Neural cell (in vitro differentiated cells): ENCODE measurements at regions not wholly inside any gene's neighbourhood (a gene's known extent, or its start where the extent isn't known, plus 50 kb on each side); places are given as distances from the start of the nearest gene placed in this dataset.

Experiments used
- EP300 ChIP-seq: fragments of 450-650 bp; conservative IDR thresholded peaks from 2 replicates; pipeline ENCODE4 v1.6.1; 2014; ENCODE audit warnings: antibody characterized with exemption, mild to moderate bottlenecking, moderate library complexity; ENCODE audit not compliant: poor library complexity, severe bottlenecking
- EZH2 ChIP-seq: fragments of 200-600, 300-800 bp; shearing (Covaris generic), sonication (generic); IDR thresholded peaks from 2 replicates; pipeline ENCODE4 v1.6.1; 2014; ENCODE audit warnings: antibody characterized with exemption, low read length, borderline replicate concordance, mild to moderate bottlenecking; ENCODE audit not compliant: insufficient read depth, poor library complexity, severe bottlenecking
- MXI1 ChIP-seq: fragments of 450-650 bp; conservative IDR thresholded peaks from 2 replicates; pipeline ENCODE4 v1.6.1; 2014; ENCODE audit warnings: antibody characterized with exemption, mild to moderate bottlenecking; ENCODE audit not compliant: poor library complexity, severe bottlenecking
- POLR2AphosphoS5 ChIP-seq: IDR thresholded peaks from 2 replicates; pipeline ENCODE4 v1.6.1; 2012
- RAD21 ChIP-seq: fragments of 450-650 bp; conservative IDR thresholded peaks from 2 replicates; pipeline ENCODE4 v1.6.1; 2014; ENCODE audit warnings: antibody characterized with exemption, mild to moderate bottlenecking, moderate library complexity
- SMC3 ChIP-seq: fragments of 450-650 bp; conservative IDR thresholded peaks from 2 replicates; pipeline ENCODE4 v1.6.1; 2014; ENCODE audit warnings: antibody characterized with exemption, mild to moderate bottlenecking, moderate library complexity; ENCODE audit not compliant: poor library complexity
- TAF1 ChIP-seq: IDR thresholded peaks from 2 replicates; pipeline ENCODE4 v1.6.1; 2012; ENCODE audit warnings: low read depth
- TF ChIP-seq, protein P1 (sequence below): fragments of 450-650 bp; IDR thresholded peaks from 2 replicates; pipeline ENCODE4 v1.5.1; 2014; ENCODE audit warnings: antibody characterized with exemption, mild to moderate bottlenecking, moderate library complexity; ENCODE audit not compliant: poor library complexity, severe bottlenecking
- TF ChIP-seq, protein P2 (sequence below): IDR thresholded peaks from 2 replicates; pipeline ENCODE4 v1.6.1; 2012; ENCODE audit warnings: borderline replicate concordance

DNA sequence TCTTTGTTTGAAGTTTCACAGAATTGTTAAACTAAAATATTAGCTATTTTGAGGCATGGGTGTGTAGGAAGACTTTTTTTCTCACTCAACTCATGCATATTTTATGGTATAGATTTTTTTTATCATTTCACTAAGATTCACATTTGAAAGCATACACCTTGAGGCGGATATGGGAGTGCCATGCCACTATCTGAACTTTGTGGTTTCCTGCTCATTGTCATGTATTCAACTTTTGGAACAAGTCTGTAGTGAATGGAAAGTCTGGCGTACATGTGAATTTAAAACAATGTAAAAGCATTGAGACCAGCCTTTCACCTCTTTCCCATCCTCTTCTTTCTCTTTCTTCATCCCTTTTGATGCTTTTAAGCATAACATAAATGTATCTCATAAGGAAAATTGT is 147.9 kb downstream of the TPBG start:
- TF ChIP-seq, protein P1, sequence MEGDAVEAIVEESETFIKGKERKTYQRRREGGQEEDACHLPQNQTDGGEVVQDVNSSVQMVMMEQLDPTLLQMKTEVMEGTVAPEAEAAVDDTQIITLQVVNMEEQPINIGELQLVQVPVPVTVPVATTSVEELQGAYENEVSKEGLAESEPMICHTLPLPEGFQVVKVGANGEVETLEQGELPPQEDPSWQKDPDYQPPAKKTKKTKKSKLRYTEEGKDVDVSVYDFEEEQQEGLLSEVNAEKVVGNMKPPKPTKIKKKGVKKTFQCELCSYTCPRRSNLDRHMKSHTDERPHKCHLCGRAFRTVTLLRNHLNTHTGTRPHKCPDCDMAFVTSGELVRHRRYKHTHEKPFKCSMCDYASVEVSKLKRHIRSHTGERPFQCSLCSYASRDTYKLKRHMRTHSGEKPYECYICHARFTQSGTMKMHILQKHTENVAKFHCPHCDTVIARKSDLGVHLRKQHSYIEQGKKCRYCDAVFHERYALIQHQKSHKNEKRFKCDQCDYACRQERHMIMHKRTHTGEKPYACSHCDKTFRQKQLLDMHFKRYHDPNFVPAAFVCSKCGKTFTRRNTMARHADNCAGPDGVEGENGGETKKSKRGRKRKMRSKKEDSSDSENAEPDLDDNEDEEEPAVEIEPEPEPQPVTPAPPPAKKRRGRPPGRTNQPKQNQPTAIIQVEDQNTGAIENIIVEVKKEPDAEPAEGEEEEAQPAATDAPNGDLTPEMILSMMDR, result no peak
- no peak for TF ChIP-seq RAD21
- TF ChIP-seq EP300, result no peak
- TF ChIP-seq POLR2AphosphoS5, result no peak
- TF ChIP-seq EZH2, result no peak
- TF ChIP-seq MXI1, result no peak
- TF ChIP-seq TAF1, result no peak
- TF ChIP-seq SMC3, result no peak
- TF ChIP-seq, protein P2, sequence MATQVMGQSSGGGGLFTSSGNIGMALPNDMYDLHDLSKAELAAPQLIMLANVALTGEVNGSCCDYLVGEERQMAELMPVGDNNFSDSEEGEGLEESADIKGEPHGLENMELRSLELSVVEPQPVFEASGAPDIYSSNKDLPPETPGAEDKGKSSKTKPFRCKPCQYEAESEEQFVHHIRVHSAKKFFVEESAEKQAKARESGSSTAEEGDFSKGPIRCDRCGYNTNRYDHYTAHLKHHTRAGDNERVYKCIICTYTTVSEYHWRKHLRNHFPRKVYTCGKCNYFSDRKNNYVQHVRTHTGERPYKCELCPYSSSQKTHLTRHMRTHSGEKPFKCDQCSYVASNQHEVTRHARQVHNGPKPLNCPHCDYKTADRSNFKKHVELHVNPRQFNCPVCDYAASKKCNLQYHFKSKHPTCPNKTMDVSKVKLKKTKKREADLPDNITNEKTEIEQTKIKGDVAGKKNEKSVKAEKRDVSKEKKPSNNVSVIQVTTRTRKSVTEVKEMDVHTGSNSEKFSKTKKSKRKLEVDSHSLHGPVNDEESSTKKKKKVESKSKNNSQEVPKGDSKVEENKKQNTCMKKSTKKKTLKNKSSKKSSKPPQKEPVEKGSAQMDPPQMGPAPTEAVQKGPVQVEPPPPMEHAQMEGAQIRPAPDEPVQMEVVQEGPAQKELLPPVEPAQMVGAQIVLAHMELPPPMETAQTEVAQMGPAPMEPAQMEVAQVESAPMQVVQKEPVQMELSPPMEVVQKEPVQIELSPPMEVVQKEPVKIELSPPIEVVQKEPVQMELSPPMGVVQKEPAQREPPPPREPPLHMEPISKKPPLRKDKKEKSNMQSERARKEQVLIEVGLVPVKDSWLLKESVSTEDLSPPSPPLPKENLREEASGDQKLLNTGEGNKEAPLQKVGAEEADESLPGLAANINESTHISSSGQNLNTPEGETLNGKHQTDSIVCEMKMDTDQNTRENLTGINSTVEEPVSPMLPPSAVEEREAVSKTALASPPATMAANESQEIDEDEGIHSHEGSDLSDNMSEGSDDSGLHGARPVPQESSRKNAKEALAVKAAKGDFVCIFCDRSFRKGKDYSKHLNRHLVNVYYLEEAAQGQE, result no peak
